Tibial artery (tissue), 4 donors: ENCODE measurements at regions not wholly inside any gene's neighbourhood (a gene's known extent, or its start where the extent isn't known, plus 50 kb on each side); places are given as distances from the start of the nearest gene placed in this dataset.
"Not testable (repeated sequence)": the region's sequence is repeated elsewhere in the genome, so short reads cannot be mapped to it uniquely, and the experiment has no call there.

Experiments used
- DNase-seq, 2 donors: peaks; one replicate each; pipeline ENCODE4 v3.0.0-alpha.2; 2019
- H3K27ac ChIP-seq, 2 donors: fragments of 200-600 bp; sonication (generic) in 1 of 2; 1 replicate in 1 of 2; 2 replicates in 1 of 2; pipeline ENCODE4 v1.5.1; 2018 to 2019; ENCODE audit warnings: mild to moderate bottlenecking in 1 of 2
- H3K27me3 ChIP-seq, 2 donors: fragments of 200-600 bp; sonication (generic) in 1 of 2; one replicate each; pipeline versions ENCODE4 v1.5.1 to v1.6.0; 2016 to 2019
- H3K36me3 ChIP-seq, 3 donors: fragments of 200-600 bp; sonication (generic) in 2 of 3; one replicate each; pipeline ENCODE4 v1.5.1; 2016 to 2019; ENCODE audit warnings: mild to moderate bottlenecking in 2 of 3
- H3K4me1 ChIP-seq, 4 donors: fragments of 200-600 bp; sonication (generic) in 2 of 4; 1 replicate in 3 of 4; 2 replicates in 1 of 4; pipeline ENCODE4 v1.5.1; 2016 to 2019
- H3K4me3 ChIP-seq, 2 donors: fragments of 200-600 bp; sonication (generic) in 1 of 2; 1 replicate in 1 of 2; 2 replicates in 1 of 2; pipeline ENCODE4 v1.5.1; 2018 to 2019; ENCODE audit warnings: mild to moderate bottlenecking in 2 of 2
- H3K9me3 ChIP-seq, 3 donors: fragments of 200-600 bp; sonication (generic) in 1 of 3; one replicate each; pipeline ENCODE4 v1.5.1; 2016 to 2019
- intact Hi-C: fragments of 100-400 bp; cut with DNase I; formaldehyde crosslinking; loops from one replicate; pipeline ENCODE4 v1.15.0; 2023; ENCODE audit warnings: low total_unique reads
- TF ChIP-seq, protein P1 (sequence below), 2 experiments: fragments of 200-600 bp in 1 of 2; fragments of 450-650 bp in 1 of 2; IDR thresholded peaks; one replicate each; pipeline ENCODE4 v1.5.1; 2017 to 2019; ENCODE audit warnings: antibody characterized with exemption in 2 of 2, mild to moderate bottlenecking in 1 of 2, moderate library complexity in 1 of 2

DNA sequence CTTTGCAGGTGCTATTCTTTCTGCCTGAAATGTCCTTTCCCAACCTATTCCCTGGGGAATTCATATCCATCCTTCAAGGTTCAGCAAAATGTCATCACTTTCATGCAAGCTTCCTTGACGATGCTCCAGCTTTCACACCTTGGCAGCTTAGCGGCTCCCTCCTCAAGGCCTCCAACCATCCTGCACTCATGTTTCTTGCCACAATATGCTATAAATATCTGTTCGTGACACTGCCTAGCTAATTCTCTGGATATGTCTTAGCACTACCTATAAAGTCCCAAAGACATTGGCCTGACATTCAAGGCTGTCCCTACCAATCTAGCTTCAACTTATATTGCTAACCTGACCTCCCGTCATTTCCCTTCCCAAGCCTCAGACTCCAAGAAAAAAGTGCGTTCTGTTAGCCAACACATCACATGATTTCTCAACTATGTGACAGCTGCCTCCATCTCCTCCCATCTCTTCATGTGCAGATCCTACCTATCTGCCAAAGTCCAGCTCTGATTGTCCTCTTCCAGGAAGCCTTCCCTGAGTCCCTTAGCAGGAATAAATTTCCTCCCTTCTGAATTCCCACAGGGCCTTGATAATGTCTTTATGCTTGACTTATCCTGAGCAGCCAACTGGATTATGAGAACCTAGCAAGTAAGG, 359.9 kb upstream of the F9 start:
- DNase-seq: no peak
- TF ChIP-seq, protein P1, sequence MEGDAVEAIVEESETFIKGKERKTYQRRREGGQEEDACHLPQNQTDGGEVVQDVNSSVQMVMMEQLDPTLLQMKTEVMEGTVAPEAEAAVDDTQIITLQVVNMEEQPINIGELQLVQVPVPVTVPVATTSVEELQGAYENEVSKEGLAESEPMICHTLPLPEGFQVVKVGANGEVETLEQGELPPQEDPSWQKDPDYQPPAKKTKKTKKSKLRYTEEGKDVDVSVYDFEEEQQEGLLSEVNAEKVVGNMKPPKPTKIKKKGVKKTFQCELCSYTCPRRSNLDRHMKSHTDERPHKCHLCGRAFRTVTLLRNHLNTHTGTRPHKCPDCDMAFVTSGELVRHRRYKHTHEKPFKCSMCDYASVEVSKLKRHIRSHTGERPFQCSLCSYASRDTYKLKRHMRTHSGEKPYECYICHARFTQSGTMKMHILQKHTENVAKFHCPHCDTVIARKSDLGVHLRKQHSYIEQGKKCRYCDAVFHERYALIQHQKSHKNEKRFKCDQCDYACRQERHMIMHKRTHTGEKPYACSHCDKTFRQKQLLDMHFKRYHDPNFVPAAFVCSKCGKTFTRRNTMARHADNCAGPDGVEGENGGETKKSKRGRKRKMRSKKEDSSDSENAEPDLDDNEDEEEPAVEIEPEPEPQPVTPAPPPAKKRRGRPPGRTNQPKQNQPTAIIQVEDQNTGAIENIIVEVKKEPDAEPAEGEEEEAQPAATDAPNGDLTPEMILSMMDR (IDR thresholded peaks at IDR 0.05): no peak
- no peak overlapping the region for H3K4me3 ChIP-seq
- H3K4me1 ChIP-seq: no peaks in the 10 kb centered on the region
- H3K9me3 ChIP-seq: no peaks in the 10 kb centered on the region
- intact Hi-C loops: no loop called here
- no peaks in the 10 kb centered on the region for H3K36me3 ChIP-seq
- no peak overlapping the region for H3K27ac ChIP-seq
- no peaks in the 10 kb centered on the region for H3K27me3 ChIP-seq

DNA sequence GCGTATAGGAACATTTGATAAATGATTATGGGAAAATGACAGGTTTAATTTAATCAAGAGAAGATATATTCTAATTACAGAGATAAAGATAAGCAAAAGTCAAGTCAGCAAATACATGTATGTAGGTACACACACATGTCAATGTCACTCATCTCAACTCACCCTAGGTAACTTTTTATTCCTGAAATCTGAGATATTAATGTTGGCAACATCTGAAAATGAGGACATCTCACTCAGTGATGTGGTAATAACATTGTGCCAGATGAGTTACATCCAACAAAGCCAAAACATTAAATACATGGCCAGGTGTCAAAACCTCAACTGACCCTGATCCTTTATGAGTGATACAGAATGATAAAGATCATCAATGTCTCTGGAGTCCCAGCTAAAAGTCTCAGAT, 363.3 kb upstream of the F9 start:
- no peaks in the 10 kb centered on the region for H3K27me3 ChIP-seq
- no peak overlapping the region for H3K4me3 ChIP-seq
- intact Hi-C loops: loop anchor here (5.0 kb wide), 1 partner anchor 1455 kb away; no protein-coding TSS in a partner anchor
- DNase-seq: no peak
- no peaks in the 10 kb centered on the region for H3K9me3 ChIP-seq
- H3K27ac ChIP-seq: no peak overlapping the region
- TF ChIP-seq, protein P1 (IDR thresholded peaks at IDR 0.05): no peak
- H3K4me1 ChIP-seq: no peaks in the 10 kb centered on the region
- no peaks in the 10 kb centered on the region for H3K36me3 ChIP-seq

DNA sequence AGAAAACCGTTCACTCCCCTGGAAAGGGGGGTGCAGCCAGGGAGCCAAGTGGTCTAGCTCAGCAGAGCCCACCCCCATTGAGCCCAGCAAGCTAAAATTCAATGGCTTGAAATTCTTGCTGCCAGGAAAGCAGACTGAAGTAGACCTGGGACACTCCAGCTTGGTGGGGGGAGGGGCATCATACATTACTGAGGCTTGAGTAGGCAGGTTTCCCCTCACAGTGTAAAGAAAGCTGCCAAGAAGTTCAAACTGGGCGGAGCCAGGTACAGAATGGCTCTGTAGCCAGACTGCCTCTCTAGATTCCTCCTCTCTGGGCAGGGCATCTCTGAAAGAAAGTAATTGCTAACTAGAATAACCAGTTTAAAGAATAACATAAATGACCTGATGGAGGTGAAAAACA, 372.3 kb upstream of the F9 start:
- no peak overlapping the region for H3K4me3 ChIP-seq
- no peak for DNase-seq
- no peaks in the 10 kb centered on the region for H3K4me1 ChIP-seq
- H3K36me3 ChIP-seq: no peaks in the 10 kb centered on the region
- TF ChIP-seq, protein P1 (IDR thresholded peaks at IDR 0.05): no peak
- H3K27me3 ChIP-seq: no peaks in the 10 kb centered on the region
- H3K27ac ChIP-seq: no peak overlapping the region
- no peaks in the 10 kb centered on the region for H3K9me3 ChIP-seq
- intact Hi-C loops: no loop called here

DNA sequence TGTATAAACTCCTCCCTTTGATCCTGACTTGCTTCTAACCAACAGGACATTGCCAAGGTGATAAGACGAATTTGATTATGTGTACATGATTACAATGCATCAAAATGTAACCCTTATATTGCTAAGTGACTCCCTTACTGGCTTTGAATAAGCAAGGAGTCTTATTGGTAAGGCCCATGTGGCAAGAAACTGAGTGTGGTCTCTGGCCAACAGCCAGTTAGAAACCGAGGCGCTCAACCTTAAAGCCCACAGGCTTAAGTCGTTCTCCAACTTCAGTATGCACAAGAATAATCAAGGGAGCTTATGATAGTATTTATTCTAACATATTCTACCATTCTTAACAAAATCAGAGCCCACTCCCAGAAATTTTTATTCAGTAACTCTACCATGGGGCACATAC, 374.2 kb upstream of the F9 start:
- TF ChIP-seq, protein P1 (IDR thresholded peaks at IDR 0.05): no peak
- Histone ChIP-seq H3K4me1 (no peaks in the 10 kb centered on the region), H3K9me3 (no peaks in the 10 kb centered on the region), H3K27ac (no peak overlapping the region), H3K27me3 (no peaks in the 10 kb centered on the region), H3K4me3 (no peak overlapping the region), H3K36me3 (no peaks in the 10 kb centered on the region)
- DNase-seq: no peak
- intact Hi-C loops: no loop called here

DNA sequence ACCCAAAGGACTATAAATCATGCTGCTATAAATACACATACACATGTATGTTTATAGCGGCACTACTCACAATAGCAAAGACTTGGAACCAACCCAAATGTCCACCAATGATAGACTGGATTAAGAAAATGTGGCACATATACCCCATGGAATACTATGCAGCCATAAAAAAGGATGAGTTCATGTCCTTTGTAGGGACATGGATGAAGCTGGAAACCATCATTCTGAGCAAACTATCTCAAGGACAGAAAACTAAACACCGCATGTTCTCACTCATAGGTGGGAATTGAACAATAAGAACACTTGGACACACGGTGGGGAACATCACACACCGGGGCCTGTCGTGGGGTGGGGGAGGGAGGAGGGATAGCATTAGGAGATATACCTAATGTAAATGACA, 383.9 kb upstream of the F9 start:
- H3K27ac ChIP-seq, H3K4me3 ChIP-seq, H3K27me3 ChIP-seq, DNase-seq, intact Hi-C loops, H3K36me3 ChIP-seq, H3K9me3 ChIP-seq, H3K4me1 ChIP-seq: not testable (repeated sequence)

DNA sequence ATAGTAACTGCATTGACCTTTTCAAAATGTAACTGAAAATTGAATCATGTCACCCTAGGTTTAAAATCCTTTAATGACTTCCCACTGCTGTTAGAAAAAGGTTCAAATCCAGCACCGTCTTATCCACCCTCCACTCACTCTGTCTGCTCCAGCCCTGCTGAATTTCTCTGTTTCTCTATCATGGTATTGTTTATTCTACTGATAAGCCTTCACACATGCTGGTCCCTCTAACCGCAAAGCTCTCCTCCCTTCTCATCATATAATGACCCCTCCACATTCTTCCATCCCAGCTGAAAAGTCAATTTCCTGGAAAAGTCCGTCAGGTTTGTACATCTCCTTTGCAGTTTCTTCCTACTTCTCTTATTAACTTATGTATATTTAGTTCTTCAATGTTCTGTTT, 389.2 kb upstream of the F9 start:
- TF ChIP-seq, protein P1 (IDR thresholded peaks at IDR 0.05): no peak
- Histone ChIP-seq H3K27ac (no peak overlapping the region), H3K27me3 (no peaks in the 10 kb centered on the region), H3K36me3 (no peaks in the 10 kb centered on the region), H3K4me1 (no peaks in the 10 kb centered on the region), H3K4me3 (no peak overlapping the region), H3K9me3 (no peaks in the 10 kb centered on the region)
- intact Hi-C loops: no loop called here
- no peak for DNase-seq
